Fibroblast of lung (primary cell): ENCODE measurements at regions not wholly inside any gene's neighbourhood (a gene's known extent, or its start where the extent isn't known, plus 50 kb on each side); places are given as distances from the start of the nearest gene placed in this dataset.

Source experiments
- CTCF ChIP-seq, 2 donors: IDR thresholded peaks in 1 of 2; conservative IDR thresholded peaks in 1 of 2; 1 replicate in 1 of 2; 2 replicates in 1 of 2; pipeline ENCODE4 v1.5.1; 2011 to 2012; ENCODE audit warnings: low read length in 2 of 2, control low read depth in 1 of 2, inconsistent platforms in 1 of 2, low read depth in 1 of 2, mild to moderate bottlenecking in 1 of 2
- EZH2 ChIP-seq: IDR thresholded peaks from 2 replicates; pipeline ENCODE4 v1.5.1; 2012; ENCODE audit warnings: low read length, control low read depth, mild to moderate bottlenecking; ENCODE audit errors: missing control alignments

DNA sequence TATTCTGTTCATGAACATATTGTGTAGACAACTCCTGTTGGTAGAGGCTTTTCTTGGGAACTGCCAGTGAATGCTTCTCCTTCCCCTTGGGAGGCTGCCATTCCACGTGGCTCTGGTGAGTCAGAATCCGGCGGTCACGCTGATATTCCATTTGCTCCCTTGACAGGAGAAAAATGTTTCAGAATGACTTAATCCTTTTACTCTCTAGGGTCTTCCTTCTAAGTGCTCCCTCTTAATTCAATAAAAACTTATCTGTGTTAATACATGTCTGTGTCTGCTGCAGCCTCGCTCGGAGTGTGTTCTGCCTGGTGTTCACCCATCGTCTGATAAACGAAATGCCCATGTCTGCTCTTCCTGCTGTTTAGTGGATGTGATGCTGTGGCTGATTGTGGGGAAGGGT, 278.6 kb downstream of the ARHGAP12 start:
- TF ChIP-seq CTCF (conservative IDR thresholded peaks at IDR 0.05 in 1 of 2, IDR thresholded peaks at IDR 0.05 in 1 of 2; ENCODE audit: low read depth in 1 of 2, low read length in 2 of 2): no peak
- no peak for TF ChIP-seq EZH2
